ENCODE measurements at regions not wholly inside any gene's neighbourhood (a gene's known extent, or its start where the extent isn't known, plus 50 kb on each side); places are given as distances from the start of the nearest gene placed in this dataset.

DNA sequence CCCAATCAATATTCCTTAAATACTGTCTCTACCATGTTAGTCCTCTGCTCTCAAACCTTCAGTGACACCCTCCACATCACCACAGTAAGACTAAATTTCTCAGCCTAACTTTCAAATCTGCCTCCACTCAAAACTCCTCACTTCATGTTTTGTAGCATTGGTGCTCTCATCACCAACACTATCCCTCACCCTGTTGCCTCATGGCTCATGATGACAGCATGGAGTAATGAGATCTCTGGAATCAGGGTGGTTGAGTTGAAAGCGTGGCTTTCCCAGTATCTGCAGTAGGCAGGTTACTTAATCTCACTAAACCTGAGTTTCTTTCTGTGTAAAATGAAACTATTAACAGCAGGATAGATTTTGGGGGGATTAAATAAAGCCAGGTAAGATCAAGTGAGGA lies 621.4 kb downstream of the NYAP2 start:
- no peak for FAIRE-seq

DNA sequence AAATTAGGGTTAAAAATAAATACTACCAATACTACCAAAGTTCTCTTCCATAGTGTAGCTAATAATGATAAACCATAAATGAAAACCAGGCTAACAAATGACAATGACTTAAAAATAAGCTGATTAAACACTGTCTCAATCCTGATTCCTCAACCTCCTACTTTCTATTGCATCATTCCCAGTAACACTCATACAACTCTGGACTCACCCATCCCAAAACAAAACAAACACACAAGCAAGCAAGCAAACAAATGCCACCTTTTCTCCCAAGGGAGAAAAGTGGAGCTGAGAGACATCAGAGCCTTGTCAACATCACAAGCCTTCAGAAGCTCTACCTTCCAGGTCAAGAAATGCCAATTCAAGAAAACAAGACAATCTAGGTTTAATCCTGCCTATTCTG lies 620.7 kb downstream of the NYAP2 start:
- no peak for FAIRE-seq

DNA sequence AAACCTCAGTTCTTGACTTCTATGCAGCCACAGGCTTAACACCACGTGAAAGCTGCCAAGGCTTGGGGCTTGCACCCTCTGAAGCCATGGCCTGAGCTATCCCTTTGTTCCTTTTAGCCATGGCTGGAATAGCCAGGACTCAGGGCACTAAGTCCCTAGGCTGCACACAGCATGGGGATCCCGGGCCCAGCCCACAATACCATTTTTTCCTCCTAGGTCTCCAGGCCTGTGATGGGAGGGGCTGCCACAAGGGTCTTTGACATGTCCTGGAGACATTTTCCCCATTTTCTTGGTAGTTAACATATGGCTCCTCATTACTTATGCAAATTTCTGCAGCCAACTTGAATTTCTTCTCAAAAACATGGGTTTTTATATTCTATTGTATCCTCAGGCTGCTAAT lies 619.1 kb downstream of the NYAP2 start:
- no peak for FAIRE-seq

DNA sequence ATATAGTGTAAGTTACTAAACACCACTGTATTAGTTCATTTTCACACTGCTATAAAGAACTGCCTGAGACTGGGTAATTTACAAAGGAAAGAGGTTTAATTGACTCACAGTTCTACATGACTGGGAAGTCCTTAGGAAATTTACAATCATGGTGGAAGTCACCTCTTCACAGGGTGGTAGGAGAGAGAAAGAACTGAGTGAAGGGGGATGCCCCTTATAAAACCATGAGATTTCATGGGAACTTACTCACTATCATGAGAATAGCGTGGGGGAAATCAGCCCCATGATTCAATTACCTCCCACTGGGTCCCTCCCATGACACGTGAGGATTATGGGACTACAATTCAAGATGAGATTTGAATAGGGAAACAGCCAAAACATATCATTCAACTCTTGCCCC lies 618.0 kb downstream of the NYAP2 start:
- no peak for FAIRE-seq

DNA sequence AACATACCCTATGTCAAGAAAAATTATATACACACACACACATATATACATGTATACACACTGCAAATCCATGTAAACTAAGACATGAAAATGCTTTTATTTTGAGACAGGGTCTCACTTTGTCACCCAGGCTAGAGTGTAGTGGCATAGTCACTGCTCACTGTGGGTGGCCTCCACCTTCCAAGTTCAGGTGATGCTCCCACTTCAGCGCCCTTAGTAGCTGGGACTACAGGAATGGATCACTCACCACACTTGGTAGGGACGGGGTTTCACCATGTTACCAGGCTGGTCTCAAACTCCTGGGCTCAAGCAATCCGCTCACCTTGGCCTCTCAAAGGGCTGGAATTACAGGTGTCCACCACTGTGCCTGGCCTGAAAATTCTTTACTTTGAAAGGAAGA lies 617.6 kb downstream of the NYAP2 start:
- FAIRE-seq: no peak

DNA sequence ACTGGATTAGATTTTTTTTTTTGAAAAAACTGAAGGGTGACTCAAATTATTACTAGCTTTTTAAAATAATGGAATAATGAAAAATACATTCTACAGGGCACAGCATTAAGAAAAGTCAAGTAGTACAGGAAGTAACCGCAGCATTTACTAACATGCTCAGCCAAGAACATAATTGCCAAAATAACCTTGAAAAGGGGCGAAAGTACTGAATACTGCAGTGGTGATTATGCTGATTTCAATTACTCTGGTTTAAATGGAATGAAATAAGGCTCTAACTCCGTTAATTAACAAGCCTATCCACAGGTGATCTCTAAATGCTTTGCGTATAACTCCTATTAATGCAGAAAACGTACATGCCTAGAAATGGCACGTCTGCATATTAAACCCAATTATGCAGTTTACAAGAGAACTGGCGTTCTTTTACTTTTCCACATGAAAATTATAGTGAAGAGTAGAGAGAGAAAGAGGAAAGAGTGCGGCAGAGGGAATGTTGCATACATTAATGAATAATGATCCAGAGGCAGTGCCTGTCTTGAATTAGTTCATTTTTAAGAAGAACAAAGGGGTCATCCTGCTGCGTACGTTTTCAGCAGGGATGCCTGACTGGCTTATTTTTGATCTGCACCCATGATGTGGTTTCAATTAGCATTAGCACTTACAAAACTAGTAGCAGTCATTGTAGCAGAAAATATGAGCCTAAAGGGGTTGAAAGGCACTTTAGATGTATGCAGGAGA lies 612.4 kb downstream of the NYAP2 start:
- FAIRE-seq: no peak

DNA sequence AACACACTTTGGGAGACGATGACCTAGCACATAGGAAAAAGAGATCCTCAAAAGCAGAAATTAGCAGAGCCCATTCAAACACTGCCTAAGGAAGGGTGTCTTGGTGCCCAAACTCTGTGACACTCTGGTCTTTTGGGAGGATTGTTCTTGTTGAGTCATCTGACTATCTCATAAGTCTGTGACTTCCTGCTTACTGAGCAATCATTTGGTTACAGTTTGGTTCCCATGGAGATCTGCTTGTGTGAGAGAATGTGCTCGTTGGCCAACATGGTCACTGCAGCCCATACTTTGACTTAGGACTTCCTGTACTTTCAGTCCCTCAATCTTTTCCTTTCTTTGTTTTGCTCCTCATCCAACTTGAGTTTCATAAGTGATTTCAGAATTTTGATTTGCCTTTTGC lies 602.9 kb downstream of the NYAP2 start:
- no peak for FAIRE-seq

DNA sequence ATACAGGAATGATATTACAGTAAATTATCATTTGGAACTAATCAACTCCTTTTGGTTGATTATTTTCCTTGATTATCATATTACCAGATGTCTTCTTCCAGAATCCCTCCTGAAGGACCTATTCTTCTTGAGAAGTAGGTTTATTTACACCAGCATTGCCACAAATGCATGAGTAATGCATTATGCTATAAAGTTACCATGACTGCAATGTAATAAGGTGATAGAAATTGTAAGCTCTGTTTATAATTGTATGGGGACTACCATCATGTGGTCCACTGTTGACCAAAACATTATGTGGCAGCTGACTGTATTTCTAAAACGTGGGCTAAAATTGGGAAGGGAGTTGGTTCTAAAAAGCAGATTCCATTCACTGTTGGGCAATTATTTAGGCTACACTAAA lies 602.2 kb downstream of the NYAP2 start:
- FAIRE-seq: no peak

DNA sequence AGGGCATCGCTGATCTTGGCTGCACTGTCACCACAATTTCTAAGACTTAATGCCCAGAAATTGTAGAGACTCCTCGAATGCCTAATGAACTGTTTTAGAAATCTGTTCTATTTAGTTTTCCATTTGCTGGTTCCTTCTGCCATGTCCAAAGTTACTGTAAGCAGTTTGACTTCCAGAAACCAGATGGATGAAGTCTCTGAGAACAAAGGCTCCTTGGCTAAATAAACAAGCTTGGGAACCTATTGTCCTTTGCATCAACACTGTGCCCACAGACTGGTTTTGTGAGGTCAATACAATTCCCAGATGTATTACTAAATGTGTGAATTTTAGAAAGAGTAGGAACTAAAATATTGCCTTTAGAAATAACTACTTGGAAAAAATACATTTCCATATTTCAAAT lies 600.2 kb downstream of the NYAP2 start:
- FAIRE-seq: no peak

DNA sequence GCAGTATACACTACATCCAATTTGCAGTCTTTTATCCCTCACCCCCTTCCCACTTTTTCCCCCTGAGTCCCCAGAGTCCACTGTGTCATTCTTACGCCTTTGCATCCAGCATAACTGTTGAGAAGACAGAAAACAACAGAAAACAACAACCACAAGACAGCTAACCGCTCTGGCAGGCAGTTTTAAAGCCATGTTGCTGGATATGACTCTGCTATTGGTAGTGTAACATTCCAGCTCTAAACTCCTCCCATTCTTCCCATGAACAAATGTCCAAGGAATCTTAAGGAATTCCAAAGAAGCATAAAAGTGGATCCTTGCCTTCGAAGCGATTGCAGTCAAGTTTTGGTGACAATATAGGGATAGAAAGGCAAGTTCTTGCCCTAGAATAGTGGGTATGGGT lies 599.1 kb downstream of the NYAP2 start:
- no peak for FAIRE-seq

DNA sequence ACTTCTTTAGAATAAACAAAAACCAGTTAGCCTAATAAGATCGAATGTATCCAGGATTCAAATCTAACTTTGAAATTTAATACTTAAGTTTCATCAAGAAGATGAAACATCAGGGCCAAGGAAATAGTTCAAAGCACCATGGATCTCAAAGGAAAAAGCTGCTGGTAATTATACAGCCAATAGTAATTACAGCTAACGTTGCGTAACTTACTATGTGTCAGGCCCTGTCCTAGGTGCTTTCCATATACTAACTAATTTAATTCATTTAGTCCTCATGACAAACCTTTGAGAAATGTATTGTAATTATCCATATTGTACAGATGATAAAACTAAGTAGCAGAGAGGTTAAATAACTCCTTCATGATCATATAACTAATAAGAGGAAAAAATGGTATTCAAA lies 598.6 kb downstream of the NYAP2 start:
- FAIRE-seq: no peak

DNA sequence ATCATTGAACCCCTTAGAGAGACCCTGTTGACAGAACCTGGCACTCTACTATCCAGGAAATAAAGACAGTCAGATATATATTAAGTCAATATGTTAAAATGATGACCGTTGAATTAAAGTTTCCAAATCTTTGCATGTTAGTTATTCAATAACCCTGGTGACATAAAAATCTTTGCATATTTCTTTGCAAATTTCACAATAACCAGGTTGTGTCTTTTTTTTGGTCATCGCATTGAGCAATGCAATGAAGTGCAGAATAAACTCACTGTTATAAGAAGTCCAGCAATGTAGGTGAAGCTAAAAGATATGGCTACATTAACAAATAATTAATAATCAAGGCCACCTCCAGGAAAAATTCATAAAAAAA lies 596.9 kb downstream of the NYAP2 start:
- no peak for FAIRE-seq

DNA sequence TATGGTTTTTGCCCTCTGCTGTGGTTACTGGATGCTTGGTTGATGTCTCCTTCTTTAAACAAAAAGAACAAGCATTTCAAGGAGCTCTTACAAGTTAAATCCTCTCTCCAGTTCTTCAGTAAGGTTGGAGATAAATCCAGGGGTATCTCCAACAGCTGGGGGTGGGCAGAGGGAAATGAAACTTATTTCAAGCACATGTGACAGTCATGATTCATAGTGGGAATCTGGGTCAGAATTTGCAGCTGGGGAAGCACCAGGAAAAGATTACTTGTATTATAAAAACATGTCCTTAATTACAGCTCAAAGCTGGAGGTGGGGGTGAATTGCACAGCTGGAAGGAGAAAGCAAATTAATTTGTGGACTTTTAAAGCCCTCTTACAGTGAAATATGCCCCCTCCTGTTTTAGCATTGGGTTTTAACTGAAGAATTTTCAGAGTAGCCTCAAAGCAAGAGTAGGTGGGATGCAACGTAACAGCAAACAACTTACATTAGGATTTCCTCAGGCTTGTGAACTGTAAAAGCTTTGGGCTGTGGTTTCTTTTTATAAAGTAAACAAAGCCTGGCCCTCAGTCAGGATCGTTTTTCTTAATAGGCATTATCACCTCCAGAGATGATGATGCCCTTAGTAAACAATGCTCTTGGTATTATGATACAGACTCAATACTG lies 596.4 kb downstream of the NYAP2 start:
- FAIRE-seq: no peak

DNA sequence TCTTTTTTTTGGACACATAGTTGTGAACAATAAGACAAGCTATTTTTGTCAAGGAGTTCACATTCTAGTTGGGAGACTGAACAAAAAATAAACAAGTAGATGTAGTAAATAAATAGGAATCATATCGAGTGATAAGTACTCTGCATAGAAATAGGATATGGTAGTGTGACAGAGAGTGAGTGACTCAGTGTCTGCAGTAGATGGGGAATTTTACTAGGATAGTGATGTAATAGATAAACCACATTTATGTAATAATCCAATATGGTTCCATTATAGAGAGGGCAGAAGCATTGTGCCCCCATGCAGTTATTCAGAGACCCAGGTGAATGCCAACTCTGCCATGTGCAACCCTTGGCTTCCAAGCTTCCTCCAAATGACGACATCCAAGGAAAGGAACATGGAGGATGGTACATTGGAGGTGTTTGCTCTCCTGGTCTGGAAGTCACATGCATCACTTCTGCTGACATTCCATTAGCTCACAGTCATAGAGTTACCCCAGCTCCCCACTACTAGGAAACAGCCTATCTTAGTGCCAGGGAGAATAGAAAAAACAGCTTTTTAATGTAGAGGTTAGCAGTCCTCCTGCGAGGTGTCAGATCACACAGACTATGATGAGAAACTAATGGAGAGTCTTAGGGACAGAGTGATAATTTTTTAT lies 595.4 kb downstream of the NYAP2 start:
- no peak for FAIRE-seq

DNA sequence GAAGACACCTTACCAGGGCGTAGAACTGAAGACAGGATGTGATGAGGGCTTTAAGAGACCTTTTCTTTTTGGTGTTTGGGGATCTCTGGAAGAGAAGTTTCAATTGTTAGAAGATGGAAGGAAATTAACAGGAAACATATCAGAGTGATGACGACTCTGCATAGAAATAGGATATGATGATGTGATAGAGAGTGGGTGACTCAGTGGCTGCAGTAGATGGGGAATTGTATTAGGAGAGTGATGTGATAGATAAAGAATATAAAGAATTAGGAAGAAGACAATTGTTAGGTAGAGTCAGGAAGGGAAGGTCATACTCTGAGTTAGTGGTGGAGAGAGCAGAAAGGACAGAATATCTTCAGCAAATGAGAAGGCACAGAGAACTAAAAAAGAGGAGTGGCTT lies 593.9 kb downstream of the NYAP2 start:
- no peak for FAIRE-seq

DNA sequence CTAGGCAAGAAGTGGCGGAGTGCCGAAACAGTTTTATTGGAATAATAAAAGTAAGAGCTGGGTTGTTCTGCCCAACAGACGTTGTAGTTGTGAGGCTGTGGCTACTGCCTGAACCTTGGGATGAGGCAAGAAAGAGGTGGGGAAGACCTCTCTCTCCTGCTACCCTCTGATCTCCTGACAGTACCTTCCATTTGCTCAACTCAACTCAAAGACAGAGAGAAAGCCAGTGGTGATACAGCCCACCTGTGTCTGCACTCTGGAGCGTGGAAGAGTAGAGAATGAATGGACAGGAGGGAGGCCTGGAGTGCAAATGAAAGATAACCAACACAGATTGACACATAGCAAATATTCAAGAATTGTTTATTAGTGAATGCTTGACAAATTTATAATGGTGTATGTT lies 590.3 kb downstream of the NYAP2 start:
- FAIRE-seq: no peak

DNA sequence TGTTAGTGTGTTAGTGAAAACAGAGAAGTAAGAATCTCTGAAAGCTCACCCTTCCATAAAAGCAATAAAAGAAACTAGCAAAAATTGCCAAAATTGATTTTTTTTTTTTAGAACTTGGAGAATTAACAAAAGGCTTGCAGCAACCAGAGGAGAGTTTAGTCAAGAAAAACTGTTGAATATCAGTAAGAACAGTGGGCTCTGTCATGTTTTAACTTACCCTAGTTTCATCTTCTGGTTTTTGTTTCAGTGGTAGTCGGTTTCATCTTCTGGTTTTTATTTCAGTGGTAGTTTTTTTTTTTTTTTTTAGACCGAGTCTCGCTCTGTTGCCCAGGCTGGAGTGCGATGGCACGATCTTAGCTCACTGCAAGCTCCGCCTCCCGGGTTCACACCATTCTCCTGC lies 580.9 kb downstream of the NYAP2 start:
- no peak for FAIRE-seq

DNA sequence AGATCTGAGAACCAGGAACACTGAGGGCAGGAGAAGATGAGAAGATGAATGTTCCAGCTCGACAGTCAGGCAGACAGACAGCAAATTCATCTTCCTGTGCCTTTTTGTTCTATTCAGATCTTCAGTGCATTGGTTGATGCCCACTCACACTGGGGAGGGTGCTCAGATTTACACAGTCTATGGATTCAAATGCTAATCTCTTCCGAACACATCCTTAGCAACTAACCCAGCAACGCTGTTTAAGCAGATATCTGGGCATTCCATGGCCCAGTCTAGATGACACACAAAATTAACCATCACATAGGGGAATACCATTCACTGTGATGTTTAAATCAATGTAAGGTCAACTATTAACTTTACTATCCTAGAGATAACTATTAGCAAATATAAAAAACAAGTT lies 571.9 kb downstream of the NYAP2 start:
- no peak for FAIRE-seq

DNA sequence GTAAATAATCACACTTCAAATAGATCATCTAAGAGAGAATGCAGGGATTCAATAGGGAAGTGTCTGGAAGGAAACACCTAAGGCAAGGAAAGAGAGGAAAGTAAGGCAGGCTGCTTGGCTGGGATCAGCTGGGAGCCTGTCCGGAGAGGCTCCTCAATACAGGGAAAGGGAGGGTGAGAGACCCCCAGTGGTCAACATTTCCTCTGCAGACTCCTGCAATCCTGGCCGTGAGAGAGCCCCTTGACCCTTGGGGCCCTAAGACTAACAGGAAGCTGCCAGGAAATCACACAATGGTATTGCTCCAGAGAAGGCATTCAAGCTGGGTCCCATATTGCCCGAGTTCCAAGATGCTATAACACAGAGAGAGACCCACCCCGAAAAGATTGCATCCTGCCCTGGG lies 549.4 kb downstream of the NYAP2 start:
- FAIRE-seq: no peak

DNA sequence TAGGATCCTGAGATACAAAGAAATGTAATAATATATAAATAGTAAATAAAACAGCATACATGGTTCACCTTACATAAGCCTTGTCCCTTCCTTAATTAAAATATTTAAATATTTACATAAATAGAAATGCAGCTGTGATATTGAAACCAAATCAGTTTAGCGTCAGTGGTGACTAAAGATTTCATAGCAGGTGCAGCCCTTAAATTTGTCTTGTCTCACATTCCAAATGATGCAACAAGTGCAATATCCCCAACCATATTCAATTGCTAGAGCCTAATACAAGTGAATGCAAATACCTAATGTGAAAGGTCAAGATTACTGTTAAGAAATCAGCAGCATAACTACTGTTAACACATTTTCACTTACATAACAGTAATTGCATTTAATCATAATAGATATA lies 539.5 kb downstream of the NYAP2 start:
- FAIRE-seq: no peak

DNA sequence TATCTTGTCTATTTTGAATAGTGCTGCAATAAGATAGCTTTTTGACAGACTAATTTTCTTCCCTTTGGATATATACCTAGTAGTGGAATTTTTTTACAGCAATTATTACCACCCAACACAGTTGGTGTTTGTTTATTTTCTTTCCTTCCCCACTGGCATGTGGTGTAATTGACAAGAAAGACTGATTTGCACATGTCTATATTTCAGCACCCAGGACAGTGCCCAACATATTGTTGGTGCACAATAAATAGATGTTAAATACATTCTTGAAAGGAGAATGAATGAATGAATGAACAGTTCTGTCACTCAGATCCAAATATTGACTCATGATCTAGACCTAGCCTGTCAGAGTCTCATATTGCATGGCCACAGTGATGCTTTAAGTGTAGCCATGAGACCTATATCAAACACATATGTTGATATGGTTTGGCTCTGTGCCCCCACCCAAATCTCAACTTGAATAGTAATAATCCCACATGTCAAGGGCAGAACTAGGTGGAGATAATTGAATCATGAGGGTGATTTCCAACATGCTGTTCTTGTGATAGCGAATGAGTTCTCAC lies 538.2 kb downstream of the NYAP2 start:
- FAIRE-seq: no peak

DNA sequence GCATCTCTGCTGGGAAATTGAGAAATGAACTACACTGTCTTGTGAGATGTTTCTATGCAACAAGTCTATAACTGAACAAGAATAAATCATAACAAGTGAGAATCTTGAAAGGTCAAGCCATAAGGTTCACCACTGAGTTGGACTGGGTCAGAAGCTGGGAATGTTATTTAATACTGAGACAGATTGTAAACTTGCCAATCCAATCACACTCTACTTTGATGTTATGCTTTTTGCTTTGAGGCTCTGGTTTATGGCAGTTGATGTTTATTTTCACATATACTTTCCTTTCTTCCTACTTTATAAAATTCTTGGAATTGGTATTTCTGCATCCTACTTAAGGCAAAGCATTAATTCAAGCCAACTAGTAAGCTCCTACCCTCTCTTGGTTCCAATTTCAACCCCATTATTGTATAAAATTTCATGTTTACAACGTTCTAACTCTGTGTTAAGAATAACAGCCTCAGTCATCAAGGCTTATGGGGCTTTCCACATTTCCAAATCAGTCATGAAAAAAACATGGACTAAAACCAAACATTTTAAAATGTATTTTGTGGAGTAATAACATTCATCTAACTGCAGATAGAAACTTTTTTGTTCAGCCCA lies 533.4 kb downstream of the NYAP2 start:
- FAIRE-seq: no peak

DNA sequence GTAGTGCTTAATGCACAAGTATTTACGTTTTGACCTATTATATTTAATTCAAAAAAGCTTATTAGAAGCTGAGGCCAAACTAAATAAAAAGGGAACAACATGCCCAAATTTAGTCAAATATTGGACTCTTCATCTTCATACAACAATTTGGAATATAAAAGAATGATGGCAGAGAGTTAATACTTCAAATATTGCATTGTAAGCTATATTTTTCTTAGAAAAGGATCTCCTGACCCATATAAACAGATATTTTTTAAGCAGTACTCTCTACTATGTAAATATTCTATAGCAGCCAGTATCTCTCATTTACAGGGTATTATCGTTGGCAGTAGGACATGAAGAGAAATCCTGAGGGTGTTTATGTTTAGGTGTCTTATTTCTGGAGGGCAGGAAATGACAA lies 531.2 kb downstream of the NYAP2 start:
- no peak for FAIRE-seq
